ENCODE measurements at regions not wholly inside any gene's neighbourhood (a gene's known extent, or its start where the extent isn't known, plus 50 kb on each side); places are given as distances from the start of the nearest gene placed in this dataset.

- TF ChIP-seq ETS1 (IDR thresholded peaks at IDR 0.05): no peak
- no peak for TF ChIP-seq NANOG (IDR thresholded peaks at IDR 0.05; ENCODE audit: borderline replicate concordance)
- TF ChIP-seq CREB1 (CRISPR knock-in tag; IDR thresholded peaks at IDR 0.05; ENCODE audit: low read depth): no peak
- no peak for TF ChIP-seq JUNB (IDR thresholded peaks at IDR 0.05; ENCODE audit: unreplicated experiment)
- TF ChIP-seq POLR2AphosphoS5 (IDR thresholded peaks at IDR 0.05; ENCODE audit: low read depth): no peak
Observed at GRCh38 chr12:107369679-107370078, 276.3 kb upstream of the CRY1 start (continued).

- DNase-seq (ENCODE audit: low spot score) (no peak), ATAC-seq (peak; percentile 34; the same call in 1 of the 3 replicates)
- H3K36me3 Mint-ChIP-seq (ENCODE audit: low read depth): no peaks in the 10 kb centered on the region
- no peak overlapping the region for H3K27ac ChIP-seq (ENCODE audit: low read depth)
- H3K4me3 Mint-ChIP-seq: no peak overlapping the region
- H3K9me2 ChIP-seq (ENCODE audit: insufficient read depth): no peaks in the 10 kb centered on the region
- H3K4me1 ChIP-seq (ENCODE audit: insufficient read depth): peaks cover 23% of the 10 kb centered on the region
- H3K4me1 Mint-ChIP-seq: peaks cover 32% of the 10 kb centered on the region
- no peak overlapping the region for H3K4me2 ChIP-seq
- H4K20me1 ChIP-seq (replicated peaks; ENCODE audit: insufficient read depth): no peaks in the 10 kb centered on the region
- H3K27ac Mint-ChIP-seq: no peak overlapping the region; the same call in 1 of the 2 replicates
- H3K4me3 ChIP-seq: no peak overlapping the region
- H3K27me3 ChIP-seq (ENCODE audit: insufficient read depth): no peaks in the 10 kb centered on the region
- peaks cover 6% of the 10 kb centered on the region for H3K27me3 Mint-ChIP-seq (ENCODE audit: insufficient read depth, low read depth, poor library complexity)
- H3K9me3 Mint-ChIP-seq: no peaks in the 10 kb centered on the region; the same call in 2 of the 3 replicates
- H3K36me3 ChIP-seq (ENCODE audit: insufficient read depth): no peaks in the 10 kb centered on the region
- H2AFZ ChIP-seq: no peak overlapping the region
- H3F3A ChIP-seq (replicated peaks; ENCODE audit: low read depth): no peaks in the 10 kb centered on the region
- no peaks in the 10 kb centered on the region for H3K79me2 ChIP-seq (replicated peaks; ENCODE audit: insufficient read depth)
- TF ChIP-seq ETS1 (IDR thresholded peaks at IDR 0.05) (no peak), EZH2phosphoT487 (IDR thresholded peaks at IDR 0.05; ENCODE audit: unreplicated experiment) (no peak), ZNF462 (CRISPR knock-in tag; IDR thresholded peaks at IDR 0.05) (no peak), CREB1 (CRISPR knock-in tag; IDR thresholded peaks at IDR 0.05; ENCODE audit: low read depth) (no peak), REST (IDR thresholded peaks at IDR 0.05; ENCODE audit: unreplicated experiment) (no peak), STAT1 (IDR thresholded peaks at IDR 0.05; ENCODE audit: unreplicated experiment) (no peak), EZH2 (IDR thresholded peaks at IDR 0.05; ENCODE audit: low read depth, unreplicated experiment) (no peak), ZNF331 (CRISPR knock-in tag; IDR thresholded peaks at IDR 0.05; ENCODE audit: low read depth) (no peak), POLR2AphosphoS5 (IDR thresholded peaks at IDR 0.05; ENCODE audit: low read depth) (no peak), JUNB (IDR thresholded peaks at IDR 0.05; ENCODE audit: unreplicated experiment) (no peak), NANOG (IDR thresholded peaks at IDR 0.05; ENCODE audit: borderline replicate concordance) (no peak), ZNF114 (CRISPR knock-in tag; IDR thresholded peaks at IDR 0.05) (no peak)
Observed at GRCh38 chr12:107372229-107372658, 278.9 kb upstream of the CRY1 start.

Data from GM23338 (cell line).